Common myeloid progenitor, CD34-positive (primary cell): ENCODE measurements at regions not wholly inside any gene's neighbourhood (a gene's known extent, or its start where the extent isn't known, plus 50 kb on each side); places are given as distances from the start of the nearest gene placed in this dataset.

ENCODE experiments used
- CTCF ChIA-PET: fragments of 350-600 bp; sonication (Branson Sonifier 250); formaldehyde crosslinking; loops from one replicate; lab custom pipeline; 2021; ENCODE audit warnings: antibody characterized with exemption; lab: Charles Lee
- POLR2A ChIA-PET: fragments of 350-600 bp; sonication (Branson Sonifier 250); formaldehyde crosslinking; loops from one replicate; lab custom pipeline; 2021; ENCODE audit warnings: antibody characterized with exemption; lab: Charles Lee
- DNase-seq, 3 donors: peaks; one replicate each; pipeline versions ENCODE4 v3.0.0 to v3.0.0-alpha.2; 2013
- H3K27ac ChIP-seq, 2 experiments: 1 replicate in 1 of 2; 2 replicates in 1 of 2; pipeline ENCODE4 v1.7.0; 2013; ENCODE audit warnings: inconsistent platforms in 2 of 2, low read length in 2 of 2, mild to moderate bottlenecking in 2 of 2, low read depth in 1 of 2, moderate library complexity in 1 of 2; ENCODE audit not compliant: severe bottlenecking in 2 of 2, insufficient read depth in 1 of 2, poor library complexity in 1 of 2
- H3K27me3 ChIP-seq, 5 experiments: replicated peaks in 2 of 5; 1 replicate in 3 of 5; 2 replicates in 2 of 5; pipeline versions ENCODE4 v1.6.1 to v1.7.0; 2013; ENCODE audit warnings: low read length in 4 of 5, mild to moderate bottlenecking in 2 of 5, moderate library complexity in 2 of 5, inconsistent platforms in 1 of 5; ENCODE audit not compliant: insufficient read depth in 5 of 5, control insufficient read depth in 4 of 5
- H3K36me3 ChIP-seq, 4 experiments: 1 replicate in 2 of 4; 2 replicates in 2 of 4; pipeline versions ENCODE4 v1.6.1 to v1.7.0; 2013; ENCODE audit warnings: low read length in 3 of 4, control low read depth in 1 of 4, mild to moderate bottlenecking in 1 of 4; ENCODE audit not compliant: control insufficient read depth in 4 of 4, insufficient read depth in 4 of 4
- H3K4me1 ChIP-seq, 4 experiments: 1 replicate in 3 of 4; 2 replicates in 1 of 4; pipeline versions ENCODE4 v1.6.1 to v1.7.1; 2013; ENCODE audit warnings: low read length in 3 of 4, mild to moderate bottlenecking in 3 of 4, control low read depth in 1 of 4, inconsistent platforms in 1 of 4, moderate library complexity in 1 of 4; ENCODE audit not compliant: control insufficient read depth in 4 of 4, insufficient read depth in 4 of 4; ENCODE audit errors: control extremely low read depth in 1 of 4
- H3K4me3 ChIP-seq, 7 experiments: 1 replicate in 4 of 7; 2 replicates in 3 of 7; pipeline versions ENCODE4 v1.5.1 to v1.7.0; 2013; ENCODE audit warnings: mild to moderate bottlenecking in 7 of 7, low read length in 6 of 7, moderate library complexity in 6 of 7, inconsistent platforms in 2 of 7, low read depth in 2 of 7, control low read depth in 1 of 7; ENCODE audit not compliant: insufficient read depth in 4 of 7, control insufficient read depth in 1 of 7; ENCODE audit errors: extremely low read depth in 1 of 7
- H3K9me3 ChIP-seq, 5 experiments: 1 replicate in 4 of 5; 2 replicates in 1 of 5; pipeline versions ENCODE4 v1.6.1 to v1.7.1; 2013; ENCODE audit warnings: low read length in 4 of 5, mild to moderate bottlenecking in 2 of 5, inconsistent platforms in 1 of 5, low read depth in 1 of 5, moderate library complexity in 1 of 5; ENCODE audit not compliant: control insufficient read depth in 4 of 5, insufficient read depth in 2 of 5; ENCODE audit errors: control extremely low read depth in 1 of 5
- WGBS: methylation state at CpG from one replicate; pipeline ENCODE4 v1.1.5; 2013; ENCODE audit not compliant: insufficient coverage; 5-methylcytosine and 5-hydroxymethylcytosine counted together

DNA sequence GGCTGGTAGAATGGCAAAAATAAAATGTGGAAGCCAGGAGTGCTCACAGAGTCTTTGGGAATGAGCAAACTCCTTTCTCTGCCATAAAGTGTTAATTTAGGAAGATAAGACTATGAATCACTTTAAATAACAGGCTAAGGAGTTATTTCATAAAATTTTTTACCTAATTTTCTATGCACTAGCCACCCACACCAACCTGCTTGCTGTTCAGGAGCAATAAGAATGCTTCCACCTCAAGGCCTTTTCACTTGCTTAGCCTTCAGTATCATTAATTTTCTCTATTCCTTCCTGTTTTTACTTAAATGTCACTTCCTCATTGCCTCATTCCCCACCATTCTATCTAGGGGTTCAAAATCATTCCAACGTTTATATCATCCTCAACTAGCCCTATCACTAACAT is 326.8 kb downstream of the CCER1 start:
- H3K27me3 ChIP-seq, result no peaks in the 10 kb centered on the region
- DNase-seq, result no peak
- WGBS, result 60% methylated on average over 1 of the region's 1 CpG

GRCh38 chr12:90627180-90627896 is 327.6 kb downstream of the CCER1 start:
- ChIA-PET POLR2A (no interaction called here), CTCF (no interaction called here)
- no peak overlapping the region for H3K27ac ChIP-seq

More for the DNA sequence above, 326.8 kb downstream of the CCER1 start:
- H3K4me1 ChIP-seq, result no peaks in the 10 kb centered on the region
- no peaks in the 10 kb centered on the region for H3K9me3 ChIP-seq
- POLR2A ChIA-PET, result no interaction called here
- H3K36me3 ChIP-seq, result no peaks in the 10 kb centered on the region
- CTCF ChIA-PET, result interaction anchor here (0.5 kb wide), 1 partner anchor 1317 kb away, joined by 3 read pairs; no protein-coding TSS in a partner anchor
- no peak overlapping the region for H3K4me3 ChIP-seq
- H3K27ac ChIP-seq, result no peak overlapping the region

DNA sequence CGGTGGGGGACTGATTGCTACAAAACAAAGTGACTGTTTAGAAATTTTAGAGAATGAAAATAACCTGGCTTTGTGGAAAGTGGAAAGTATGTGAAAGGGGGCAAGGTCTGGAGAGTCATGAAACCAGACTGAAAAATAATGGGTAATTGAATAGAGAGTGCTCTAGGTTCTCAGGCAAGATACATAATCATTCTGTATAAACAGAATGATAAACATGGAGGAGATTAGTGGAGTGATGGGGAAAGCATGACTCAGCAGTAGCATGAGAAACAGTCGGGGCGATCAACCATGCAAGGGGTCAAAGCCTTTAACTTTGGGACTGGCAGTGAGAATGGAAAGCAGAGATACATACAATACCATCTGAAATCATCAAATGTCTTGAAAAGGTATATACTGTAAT is 332.5 kb downstream of the CCER1 start:
- no peak for DNase-seq
- ChIA-PET CTCF (no interaction called here), POLR2A (no interaction called here)
- no peaks in the 10 kb centered on the region for H3K4me1 ChIP-seq
- WGBS, result 100% methylated on average over 1 of the region's 3 CpGs
- no peaks in the 10 kb centered on the region for H3K9me3 ChIP-seq
- no peak overlapping the region for H3K4me3 ChIP-seq
- H3K27me3 ChIP-seq, result no peaks in the 10 kb centered on the region
- no peaks in the 10 kb centered on the region for H3K36me3 ChIP-seq
- no peak overlapping the region for H3K27ac ChIP-seq

More at GRCh38 chr12:90627180-90627896, 327.6 kb downstream of the CCER1 start:
- Histone ChIP-seq H3K9me3 (no peaks in the 10 kb centered on the region), H3K36me3 (no peaks in the 10 kb centered on the region), H3K27me3 (no peaks in the 10 kb centered on the region), H3K4me1 (no peaks in the 10 kb centered on the region), H3K4me3 (no peak overlapping the region)
- WGBS, result 93% methylated on average over 5 of the region's 6 CpGs
- DNase-seq, result no peak

DNA sequence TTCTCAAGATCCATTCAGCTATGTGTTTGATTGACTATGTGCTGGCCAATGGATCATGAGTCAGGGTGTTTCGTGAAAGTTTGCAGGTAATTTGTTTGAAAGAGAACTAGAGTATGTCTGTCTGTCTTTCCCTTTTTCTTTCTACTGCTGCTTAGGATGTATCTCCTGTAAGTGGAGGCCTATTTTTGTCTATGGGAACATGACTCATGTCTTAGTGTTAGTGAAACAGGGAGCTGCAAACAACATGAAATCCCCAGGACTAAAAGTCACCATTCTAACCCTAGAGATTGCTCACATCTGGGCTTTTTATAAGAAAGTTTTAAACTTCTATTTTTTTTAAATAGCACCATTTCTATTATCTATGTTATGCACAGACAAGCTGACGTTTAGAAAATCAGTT is 333.0 kb downstream of the CCER1 start:
- Histone ChIP-seq H3K36me3 (no peaks in the 10 kb centered on the region), H3K27ac (no peak overlapping the region), H3K4me1 (no peaks in the 10 kb centered on the region), H3K4me3 (no peak overlapping the region), H3K27me3 (no peaks in the 10 kb centered on the region), H3K9me3 (no peaks in the 10 kb centered on the region)
- ChIA-PET CTCF (interaction anchor here (0.5 kb wide), 1 partner anchor 92 kb away, joined by 3 read pairs; no protein-coding TSS in a partner anchor), POLR2A (no interaction called here)
- WGBS, result no CpG with 5 or more reads among the region's 2 CpGs
- no peak for DNase-seq

DNA sequence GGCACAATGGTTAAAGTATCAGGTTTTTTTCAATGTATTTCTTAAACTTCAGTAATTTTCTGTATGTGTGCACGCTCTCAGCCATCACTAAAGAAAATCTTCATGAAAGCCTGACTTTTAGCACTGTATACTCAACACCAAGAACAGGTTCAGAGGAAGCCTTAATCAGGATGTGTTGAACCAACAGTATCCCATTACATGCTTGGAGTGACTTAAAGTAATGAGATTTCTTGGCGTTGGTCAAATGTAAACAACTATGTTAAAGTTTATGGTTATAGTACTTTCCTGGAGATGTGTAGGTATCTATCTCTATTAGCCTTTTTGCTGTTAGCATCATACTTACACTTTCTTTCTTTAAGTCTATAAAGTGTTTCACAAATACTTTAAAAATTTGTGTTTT is 335.0 kb downstream of the CCER1 start:
- ChIA-PET CTCF (no interaction called here), POLR2A (no interaction called here)
- DNase-seq, result no peak
- WGBS, result 100% methylated on average over 1 of the region's 2 CpGs
- no peaks in the 10 kb centered on the region for H3K4me1 ChIP-seq
- no peak overlapping the region for H3K4me3 ChIP-seq
- no peaks in the 10 kb centered on the region for H3K9me3 ChIP-seq
- no peak overlapping the region for H3K27ac ChIP-seq
- no peaks in the 10 kb centered on the region for H3K36me3 ChIP-seq
- no peaks in the 10 kb centered on the region for H3K27me3 ChIP-seq

- CTCF ChIA-PET, result no interaction called here
Measured at GRCh38 chr12:90618586-90618985, 336.4 kb downstream of the CCER1 start.

GRCh38 chr12:90611891-90612290 is 343.1 kb downstream of the CCER1 start:
- Histone ChIP-seq H3K27ac (no peak overlapping the region), H3K9me3 (no peaks in the 10 kb centered on the region), H3K27me3 (no peaks in the 10 kb centered on the region), H3K4me3 (no peak overlapping the region), H3K4me1 (no peaks in the 10 kb centered on the region), H3K36me3 (no peaks in the 10 kb centered on the region)
- ChIA-PET POLR2A (no interaction called here), CTCF (no interaction called here)
- no peak for DNase-seq

More at GRCh38 chr12:90618586-90618985, 336.4 kb downstream of the CCER1 start:
- Histone ChIP-seq H3K27ac (no peak overlapping the region), H3K36me3 (no peaks in the 10 kb centered on the region), H3K9me3 (no peaks in the 10 kb centered on the region), H3K27me3 (no peaks in the 10 kb centered on the region), H3K4me1 (no peaks in the 10 kb centered on the region), H3K4me3 (no peak overlapping the region)
- POLR2A ChIA-PET, result no interaction called here
- DNase-seq, result no peak
